Stimulated activated naive B cell treated with anti-CD40 and anti-IgM and Interleukin-4, amounts not matched to agents 10 μg/mL and 1 μg/mL and 100 μg/mL, for 72 hours (primary cell): ENCODE measurements at regions not wholly inside any gene's neighbourhood (a gene's known extent, or its start where the extent isn't known, plus 50 kb on each side); places are given as distances from the start of the nearest gene placed in this dataset.
"Not testable (repeated sequence)": the region's sequence is repeated elsewhere in the genome, so short reads cannot be mapped to it uniquely, and the experiment has no call there.

Experiments used
- ATAC-seq, 2 donors: fragments of 150-1000 bp; cut with Tn5 transposase; replicated peaks; 2 replicates each; pipeline ENCODE4 v1.10.0; 2021; ENCODE audit warnings: moderate library complexity in 1 of 2
- DNase-seq: peaks from one replicate; pipeline ENCODE4 v3.0.0; 2021
- H3K27ac Mint-ChIP-seq: one replicate; pipeline ENCODE4 v1.8.0; 2022; ENCODE audit warnings: mild to moderate bottlenecking, mixed read lengths
- H3K27me3 Mint-ChIP-seq, 2 donors: one replicate each; pipeline ENCODE4 v1.8.0; 2022; ENCODE audit warnings: mixed read lengths in 2 of 2
- H3K36me3 Mint-ChIP-seq, 2 donors: one replicate each; pipeline ENCODE4 v1.8.0; 2022; ENCODE audit warnings: mixed read lengths in 2 of 2, mild to moderate bottlenecking in 1 of 2
- H3K4me1 Mint-ChIP-seq, 2 donors: one replicate each; pipeline ENCODE4 v1.8.0; 2022; ENCODE audit warnings: mixed read lengths in 2 of 2, mild to moderate bottlenecking in 1 of 2
- H3K4me3 Mint-ChIP-seq, 2 donors: one replicate each; pipeline ENCODE4 v1.8.0; 2022; ENCODE audit warnings: mild to moderate bottlenecking in 2 of 2, mixed read lengths in 2 of 2, moderate library complexity in 1 of 2
- H3K9me3 Mint-ChIP-seq, 2 donors: one replicate each; pipeline ENCODE4 v1.8.0; 2022; ENCODE audit warnings: mixed read lengths in 2 of 2, mild to moderate bottlenecking in 1 of 2

DNA sequence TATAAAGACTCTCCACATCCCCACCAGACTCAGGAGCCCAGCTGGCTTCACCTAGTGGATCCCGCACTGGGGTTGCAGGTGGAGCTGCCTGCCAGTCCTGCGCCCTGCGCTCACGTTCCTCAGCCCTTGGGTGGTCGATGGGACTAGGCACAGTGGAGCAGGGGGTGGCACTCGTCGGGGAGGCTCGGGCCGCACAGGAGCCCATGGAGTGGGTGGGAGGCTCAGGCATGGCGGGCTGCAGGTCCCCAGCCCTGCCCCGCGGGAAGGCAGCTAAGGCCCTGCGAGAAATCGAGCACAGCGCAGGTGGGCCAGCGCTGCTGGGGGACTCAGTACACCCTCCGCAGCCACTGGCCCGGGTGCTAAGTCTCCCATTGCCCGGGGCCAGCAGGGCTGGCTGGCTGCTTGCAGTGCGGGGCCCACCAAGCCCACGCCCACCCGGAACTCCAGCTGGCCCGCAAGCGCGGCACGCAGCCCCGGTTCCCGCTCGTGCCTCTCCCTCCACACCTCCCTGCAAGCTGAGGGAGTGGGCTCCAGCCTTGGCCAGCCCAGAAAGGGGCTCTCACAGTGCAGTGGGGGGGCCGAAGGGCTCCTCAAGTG, 371.8 kb downstream of the PRDM5 start:
- H3K4me1 Mint-ChIP-seq, ATAC-seq, H3K27ac Mint-ChIP-seq, H3K27me3 Mint-ChIP-seq, H3K4me3 Mint-ChIP-seq, H3K36me3 Mint-ChIP-seq, H3K9me3 Mint-ChIP-seq, DNase-seq: not testable (repeated sequence)

DNA sequence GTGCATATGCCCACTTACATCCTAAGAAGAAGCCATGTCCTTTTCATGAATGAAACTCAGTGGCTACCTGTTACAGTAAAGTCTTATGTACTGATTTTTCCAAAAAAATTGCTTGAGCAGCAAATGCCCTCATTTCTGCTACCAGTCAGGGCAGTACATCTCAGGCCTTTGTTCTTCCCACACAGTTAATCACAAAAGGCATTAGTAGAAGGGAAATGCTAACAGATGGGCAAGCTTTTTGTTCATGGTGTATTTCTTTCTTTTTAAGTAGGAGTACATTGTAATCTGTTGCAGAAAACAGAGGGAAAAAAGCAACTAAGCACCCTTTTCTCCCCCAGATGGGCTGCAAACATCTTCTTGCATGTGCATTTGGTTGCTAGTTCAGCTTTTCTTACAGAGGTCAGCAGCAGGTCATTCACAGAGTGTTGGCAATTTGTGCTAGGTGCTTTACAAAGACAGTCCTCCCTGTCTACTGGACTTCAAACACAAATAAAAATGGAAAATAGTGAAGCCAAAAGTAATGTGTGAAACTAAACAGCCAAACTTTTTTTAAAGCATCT, 373.4 kb downstream of the PRDM5 start:
- Mint-ChIP-seq H3K27me3 (no peaks in the 10 kb centered on the region), H3K27ac (no peak overlapping the region), H3K9me3 (no peaks in the 10 kb centered on the region), H3K4me1 (no peaks in the 10 kb centered on the region), H3K4me3 (no peak overlapping the region), H3K36me3 (no peaks in the 10 kb centered on the region)
- DNase-seq (no peak), ATAC-seq (no peak)

DNA sequence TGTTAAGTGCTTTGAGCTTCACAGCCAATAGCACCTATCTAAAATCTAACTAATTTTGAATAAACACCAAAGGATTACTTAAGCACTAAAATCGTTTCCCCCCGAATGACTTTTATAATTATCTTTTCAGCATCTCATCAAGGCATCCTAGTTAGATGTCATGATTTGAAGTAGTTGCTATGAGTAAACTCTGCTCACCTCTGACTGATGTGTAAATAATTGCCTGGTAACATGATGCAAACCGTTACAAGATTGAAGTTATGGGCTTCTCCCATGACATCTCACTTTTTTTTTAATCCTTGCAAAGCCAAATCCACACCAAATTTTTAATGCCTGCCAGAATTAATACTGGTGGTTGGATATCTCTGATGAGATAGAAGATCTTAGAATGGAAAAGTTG, 377.1 kb downstream of the PRDM5 start:
- H3K4me3 Mint-ChIP-seq = no peak overlapping the region
- ATAC-seq = no peak
- no peaks in the 10 kb centered on the region for H3K27me3 Mint-ChIP-seq
- H3K9me3 Mint-ChIP-seq = no peaks in the 10 kb centered on the region
- H3K27ac Mint-ChIP-seq = no peak overlapping the region
- H3K4me1 Mint-ChIP-seq = no peaks in the 10 kb centered on the region
- DNase-seq = no peak
- no peaks in the 10 kb centered on the region for H3K36me3 Mint-ChIP-seq

DNA sequence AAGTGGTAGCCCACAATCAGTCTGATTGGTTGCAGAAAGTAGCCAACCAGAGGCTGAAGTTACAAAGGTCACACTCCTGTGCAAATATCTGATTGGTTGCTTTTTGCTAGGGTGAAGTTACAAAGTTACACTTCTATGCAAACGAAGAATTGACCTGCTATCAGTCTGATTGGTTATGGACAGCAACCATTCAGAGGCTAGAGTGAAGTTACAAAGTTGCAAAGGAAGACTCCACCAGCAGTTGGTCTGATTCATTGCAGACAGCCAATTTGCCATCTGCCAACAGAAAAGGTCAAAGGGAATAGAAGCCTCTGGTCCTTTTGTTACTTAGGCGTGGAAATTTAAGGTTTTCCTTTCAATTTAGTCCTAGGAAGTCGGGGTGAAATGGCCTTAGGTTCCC, 377.7 kb downstream of the PRDM5 start:
- no peaks in the 10 kb centered on the region for H3K36me3 Mint-ChIP-seq
- H3K4me1 Mint-ChIP-seq = no peaks in the 10 kb centered on the region
- H3K27ac Mint-ChIP-seq = no peak overlapping the region
- no peak for ATAC-seq
- H3K27me3 Mint-ChIP-seq = no peaks in the 10 kb centered on the region
- no peaks in the 10 kb centered on the region for H3K9me3 Mint-ChIP-seq
- no peak for DNase-seq
- H3K4me3 Mint-ChIP-seq = no peak overlapping the region

DNA sequence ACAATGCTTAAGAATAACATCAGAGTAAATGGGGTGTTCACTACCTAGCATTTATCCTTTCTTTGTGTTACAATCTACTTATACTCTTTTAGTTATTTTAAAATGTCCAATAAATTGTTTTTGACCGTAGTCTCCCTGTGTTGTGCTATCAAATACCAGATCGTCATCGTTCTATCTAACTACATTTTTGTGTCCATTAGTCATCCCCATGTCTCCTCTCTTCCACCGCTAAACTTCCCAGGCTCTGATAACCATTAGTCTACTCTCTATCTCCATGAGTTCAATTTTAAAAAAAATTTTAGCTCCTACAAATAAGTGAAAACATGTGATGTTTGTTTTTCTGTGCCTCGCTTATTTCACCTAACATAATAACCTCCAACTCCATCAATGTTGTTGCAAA, 381.9 kb downstream of the PRDM5 start:
- Mint-ChIP-seq H3K36me3 (no peaks in the 10 kb centered on the region), H3K27me3 (no peaks in the 10 kb centered on the region), H3K9me3 (no peaks in the 10 kb centered on the region), H3K4me1 (no peaks in the 10 kb centered on the region), H3K4me3 (no peak overlapping the region), H3K27ac (no peak overlapping the region)
- DNase-seq (no peak), ATAC-seq (no peak)

DNA sequence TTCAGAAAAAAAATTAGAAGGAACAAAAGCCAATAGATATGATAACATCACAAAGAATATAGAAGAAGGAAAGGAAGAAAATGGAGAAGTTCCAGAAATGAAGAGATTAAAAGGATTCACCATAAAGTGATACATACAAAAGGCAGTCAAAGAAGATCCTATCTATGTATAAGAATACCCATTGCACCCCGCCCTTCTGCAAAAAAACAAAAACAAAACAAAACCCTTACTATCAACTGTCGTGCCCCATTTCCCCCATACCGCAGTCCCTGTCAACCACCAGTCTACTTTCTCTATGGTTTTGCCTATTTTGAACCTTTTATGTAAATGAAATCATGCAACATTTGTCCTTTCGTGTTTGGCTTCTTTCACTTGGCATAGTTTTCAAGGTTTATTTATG, 385.6 kb downstream of the PRDM5 start:
- Mint-ChIP-seq H3K27ac (no peak overlapping the region), H3K9me3 (peaks cover 2% of the 10 kb centered on the region in 2 donors), H3K4me3 (no peak overlapping the region), H3K27me3 (no peaks in the 10 kb centered on the region), H3K36me3 (no peaks in the 10 kb centered on the region), H3K4me1 (no peaks in the 10 kb centered on the region)
- DNase-seq (no peak), ATAC-seq (no peak)

DNA sequence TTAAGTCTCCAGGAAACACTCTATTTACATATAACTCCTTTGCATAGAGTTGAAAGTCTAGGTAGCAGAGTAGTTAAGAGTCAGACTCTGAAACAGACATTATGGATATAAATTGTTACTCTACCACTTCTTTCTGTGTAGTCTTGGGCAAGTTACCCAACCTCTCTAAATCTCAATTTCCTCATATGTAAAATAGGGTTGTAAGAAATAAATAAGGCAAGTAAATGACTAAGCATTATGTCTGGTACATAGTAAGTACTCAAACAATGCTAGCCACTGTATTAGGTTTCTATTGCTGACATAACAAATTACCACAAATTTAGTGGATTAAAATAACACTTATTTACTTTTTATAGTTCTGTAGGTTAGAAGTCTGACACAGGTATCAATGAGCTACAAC, 394.1 kb downstream of the PRDM5 start:
- Mint-ChIP-seq H3K4me3 (no peak overlapping the region), H3K9me3 (peaks cover 4 to 11% of the 10 kb centered on the region in 2 donors), H3K27ac (no peak overlapping the region), H3K36me3 (no peaks in the 10 kb centered on the region), H3K4me1 (no peaks in the 10 kb centered on the region), H3K27me3 (no peaks in the 10 kb centered on the region)
- ATAC-seq (no peak), DNase-seq (no peak)

DNA sequence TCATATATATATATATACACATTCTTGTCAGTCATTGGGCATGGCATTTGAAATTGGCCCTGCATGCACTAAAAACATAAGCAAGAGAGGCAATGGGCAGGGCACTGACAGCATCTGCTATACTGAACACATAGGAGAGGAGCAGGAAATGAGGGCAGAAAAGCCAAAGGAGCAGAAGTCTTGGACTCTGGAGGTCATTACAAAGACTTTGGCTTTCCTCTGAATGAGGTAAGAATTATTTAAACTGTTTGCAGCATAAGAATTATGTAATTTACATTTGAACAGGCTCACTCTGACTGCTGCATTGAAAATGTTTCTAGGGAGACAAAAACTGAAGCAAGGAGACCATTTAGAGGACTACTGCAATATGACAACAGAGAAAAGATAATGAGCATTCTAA, 396.5 kb downstream of the PRDM5 start:
- peaks cover 4 to 9% of the 10 kb centered on the region in 2 donors for H3K9me3 Mint-ChIP-seq
- no peak for DNase-seq
- H3K27me3 Mint-ChIP-seq = no peaks in the 10 kb centered on the region
- no peaks in the 10 kb centered on the region for H3K4me1 Mint-ChIP-seq
- H3K4me3 Mint-ChIP-seq = no peak overlapping the region
- no peaks in the 10 kb centered on the region for H3K36me3 Mint-ChIP-seq
- ATAC-seq = no peak
- no peak overlapping the region for H3K27ac Mint-ChIP-seq

DNA sequence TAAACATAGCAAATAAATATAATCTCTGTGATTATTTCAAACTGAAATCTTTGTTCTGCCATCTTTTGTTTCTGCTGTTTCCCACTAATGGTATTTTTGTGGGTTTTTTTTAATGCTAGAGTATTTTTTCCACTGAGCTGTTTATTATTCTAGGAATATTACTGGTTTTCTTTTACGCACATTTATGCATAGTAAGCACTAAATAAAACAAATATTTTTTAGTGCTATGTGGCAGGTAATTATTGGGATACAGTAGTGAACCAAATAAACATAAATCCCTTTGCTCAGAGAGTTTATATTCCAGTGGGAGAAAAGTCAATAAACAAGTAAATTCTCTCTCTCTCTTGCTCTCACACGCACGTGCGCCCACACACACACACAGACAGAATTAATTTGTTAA, 397.4 kb downstream of the PRDM5 start:
- no peaks in the 10 kb centered on the region for H3K27me3 Mint-ChIP-seq
- peaks cover 4 to 9% of the 10 kb centered on the region in 2 donors for H3K9me3 Mint-ChIP-seq
- no peaks in the 10 kb centered on the region for H3K4me1 Mint-ChIP-seq
- no peak overlapping the region for H3K4me3 Mint-ChIP-seq
- H3K36me3 Mint-ChIP-seq = no peaks in the 10 kb centered on the region
- H3K27ac Mint-ChIP-seq = no peak overlapping the region
- no peak for DNase-seq
- ATAC-seq = no peak

DNA sequence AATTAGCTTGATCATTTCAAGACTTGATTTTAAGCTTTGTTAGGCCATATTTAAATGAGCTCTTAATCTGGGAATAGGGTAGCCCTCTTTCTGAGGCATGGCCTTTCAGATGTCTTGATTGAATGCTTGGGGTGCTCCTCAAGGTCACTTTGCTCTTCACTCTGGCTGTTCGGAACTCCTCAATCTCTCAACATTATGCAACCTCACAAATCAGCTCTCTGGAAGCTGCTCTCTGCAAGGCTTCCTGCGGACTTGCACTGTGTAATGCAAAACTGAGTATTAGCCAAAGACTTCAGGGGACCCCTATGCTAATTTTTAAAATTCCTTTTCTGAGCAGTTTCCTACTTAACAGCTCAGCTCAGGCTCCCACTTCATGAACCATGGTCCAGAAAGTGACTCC, 398.3 kb downstream of the PRDM5 start:
- no peak overlapping the region for H3K27ac Mint-ChIP-seq
- H3K36me3 Mint-ChIP-seq = no peaks in the 10 kb centered on the region
- no peak for DNase-seq
- H3K4me1 Mint-ChIP-seq = no peaks in the 10 kb centered on the region
- no peak for ATAC-seq
- no peak overlapping the region for H3K4me3 Mint-ChIP-seq
- peaks cover 6 to 9% of the 10 kb centered on the region in 2 donors for H3K9me3 Mint-ChIP-seq
- H3K27me3 Mint-ChIP-seq = no peaks in the 10 kb centered on the region

DNA sequence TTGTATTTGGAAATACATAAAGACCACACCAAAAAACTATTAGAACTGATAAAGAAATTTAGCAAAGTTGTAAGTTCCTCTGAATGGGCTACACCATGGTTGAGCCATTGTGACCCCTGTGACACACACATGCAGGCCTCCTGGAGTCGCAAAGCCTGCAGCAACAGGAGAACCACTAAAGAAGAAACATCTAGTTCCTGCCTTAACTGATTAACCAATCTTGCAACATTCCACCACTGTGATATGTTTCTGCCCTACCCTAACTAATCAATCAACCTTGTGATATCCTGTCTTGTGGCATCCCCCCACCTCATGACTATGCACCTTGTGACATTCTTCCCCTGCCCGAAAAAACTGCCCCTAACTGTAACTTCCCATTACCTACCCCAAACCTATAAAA, 401.8 kb downstream of the PRDM5 start:
- peaks cover 3% of the 10 kb centered on the region in 2 donors for H3K9me3 Mint-ChIP-seq
- H3K4me3 Mint-ChIP-seq = no peak overlapping the region
- DNase-seq (no peak), ATAC-seq (no peak)
- H3K27ac Mint-ChIP-seq = no peak overlapping the region
- no peaks in the 10 kb centered on the region for H3K36me3 Mint-ChIP-seq
- H3K4me1 Mint-ChIP-seq = no peaks in the 10 kb centered on the region
- no peaks in the 10 kb centered on the region for H3K27me3 Mint-ChIP-seq

DNA sequence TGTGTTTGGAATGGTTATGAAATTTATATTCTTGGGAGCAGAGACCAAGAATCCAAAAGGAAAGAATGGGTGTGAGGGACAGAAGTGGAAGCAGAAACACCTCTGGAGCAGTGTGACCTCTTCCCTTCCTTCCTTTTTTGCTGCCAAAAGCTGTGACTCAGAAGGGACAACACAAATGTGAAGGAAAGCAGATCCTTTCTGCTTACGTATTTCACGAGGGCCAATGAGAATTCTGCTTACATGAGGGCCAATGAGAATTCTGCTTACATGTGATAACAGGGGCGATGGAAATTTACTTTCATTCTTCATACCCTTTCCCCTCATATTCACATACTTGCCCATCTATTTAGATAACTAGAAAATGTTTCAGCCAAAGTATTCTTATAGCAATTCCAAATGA, 404.6 kb downstream of the PRDM5 start:
- Mint-ChIP-seq H3K36me3 (no peaks in the 10 kb centered on the region), H3K9me3 (peaks cover 3 to 4% of the 10 kb centered on the region in 2 donors), H3K27me3 (no peaks in the 10 kb centered on the region), H3K27ac (no peak overlapping the region), H3K4me3 (no peak overlapping the region), H3K4me1 (no peaks in the 10 kb centered on the region)
- ATAC-seq = no peak
- DNase-seq = no peak

DNA sequence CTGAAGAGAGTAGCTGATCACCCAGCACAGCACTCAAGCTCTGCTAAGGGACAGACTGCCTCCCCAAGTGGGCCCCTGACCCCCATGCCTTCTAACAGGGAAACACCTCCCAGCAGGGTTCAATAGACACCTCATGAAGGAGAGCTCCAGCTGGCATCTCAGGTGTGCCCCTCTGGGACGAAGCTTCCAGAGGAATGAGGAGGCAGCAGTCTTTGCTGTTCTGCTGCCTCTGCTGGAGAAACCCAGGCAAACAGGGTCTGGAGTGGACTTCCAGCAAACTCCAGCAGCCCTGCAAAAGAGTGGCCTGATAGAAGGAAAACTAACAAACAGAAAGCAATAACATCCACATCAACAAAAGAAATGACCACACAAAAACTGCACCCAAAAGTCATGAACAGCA, 412.8 kb downstream of the PRDM5 start:
- ATAC-seq (no peak), DNase-seq (no peak)
- Mint-ChIP-seq H3K4me1 (no peaks in the 10 kb centered on the region), H3K27ac (no peak overlapping the region), H3K9me3 (peaks cover 5 to 7% of the 10 kb centered on the region in 2 donors), H3K36me3 (no peaks in the 10 kb centered on the region), H3K4me3 (no peak overlapping the region), H3K27me3 (no peaks in the 10 kb centered on the region)

DNA sequence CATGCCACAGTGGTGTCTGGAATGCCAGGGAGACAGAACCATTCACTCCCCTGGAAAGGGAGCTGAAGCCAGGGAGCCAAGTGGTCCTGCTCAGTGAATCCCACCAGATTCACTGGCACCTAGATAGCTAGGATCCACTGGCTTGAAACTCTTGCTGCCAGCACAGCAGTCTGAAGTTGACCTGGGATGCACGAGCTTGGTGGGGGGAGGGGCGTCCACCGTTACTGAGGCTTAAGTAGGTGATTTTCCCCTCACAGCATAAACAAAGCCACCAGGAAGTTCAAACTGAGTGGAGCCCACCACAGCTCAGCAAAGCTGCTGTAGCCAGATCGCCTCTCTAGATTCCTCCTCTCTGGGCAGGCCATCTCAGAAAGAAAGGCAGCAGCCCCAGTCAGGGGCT, 413.3 kb downstream of the PRDM5 start:
- H3K4me1 Mint-ChIP-seq = no peaks in the 10 kb centered on the region
- H3K9me3 Mint-ChIP-seq = peaks cover 5 to 6% of the 10 kb centered on the region in 2 donors
- H3K27ac Mint-ChIP-seq = no peak overlapping the region
- DNase-seq (no peak), ATAC-seq (no peak)
- H3K4me3 Mint-ChIP-seq = no peak overlapping the region
- no peaks in the 10 kb centered on the region for H3K27me3 Mint-ChIP-seq
- H3K36me3 Mint-ChIP-seq = no peaks in the 10 kb centered on the region

DNA sequence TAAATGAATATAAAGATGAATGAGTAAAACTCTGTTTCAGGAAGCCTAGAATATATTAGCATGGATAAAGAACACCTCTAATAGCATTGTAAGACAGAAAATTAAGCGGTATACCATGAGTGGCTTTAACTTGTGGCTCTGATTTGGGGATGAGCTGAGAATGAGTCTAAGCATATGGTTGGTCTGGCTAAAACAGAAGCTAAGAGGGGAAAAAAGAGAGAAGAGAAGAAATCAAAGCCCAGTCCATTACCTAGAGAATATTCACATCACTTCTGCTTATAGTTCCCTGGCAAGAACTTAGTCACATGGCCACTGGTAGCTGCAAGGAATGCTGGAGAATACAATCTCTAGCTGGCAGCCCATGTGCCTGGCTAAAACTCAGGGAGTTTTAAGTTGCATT, 414.5 kb downstream of the PRDM5 start:
- Mint-ChIP-seq H3K27me3 (no peaks in the 10 kb centered on the region), H3K4me3 (no peak overlapping the region), H3K4me1 (no peaks in the 10 kb centered on the region), H3K27ac (no peak overlapping the region), H3K36me3 (no peaks in the 10 kb centered on the region), H3K9me3 (peaks cover 5 to 7% of the 10 kb centered on the region in 2 donors)
- ATAC-seq = no peak
- no peak for DNase-seq

DNA sequence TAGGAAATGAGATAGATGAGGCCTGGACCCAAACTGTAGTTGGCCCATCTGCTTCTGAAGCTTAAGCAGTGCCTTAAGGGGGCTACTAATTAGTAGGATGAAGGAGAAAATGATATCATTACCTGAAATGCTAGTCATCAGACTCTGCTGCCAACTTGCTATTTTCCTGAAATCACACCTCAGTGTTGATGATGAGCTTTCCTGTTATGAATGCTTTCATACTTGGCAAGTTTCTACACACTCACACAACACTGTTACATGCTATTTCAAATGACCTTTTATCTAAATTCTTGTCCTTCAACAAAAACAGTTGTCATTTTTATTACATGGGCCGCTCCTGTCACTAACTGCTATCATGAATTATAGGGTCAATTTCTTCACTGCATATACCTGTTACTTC, 416.0 kb downstream of the PRDM5 start:
- no peak overlapping the region for H3K27ac Mint-ChIP-seq
- H3K36me3 Mint-ChIP-seq = no peaks in the 10 kb centered on the region
- no peak for DNase-seq
- peaks cover 5 to 8% of the 10 kb centered on the region in 2 donors for H3K9me3 Mint-ChIP-seq
- ATAC-seq = no peak
- H3K4me1 Mint-ChIP-seq = no peaks in the 10 kb centered on the region
- no peaks in the 10 kb centered on the region for H3K27me3 Mint-ChIP-seq
- no peak overlapping the region for H3K4me3 Mint-ChIP-seq
